Liver (tissue), 8 donors: ENCODE measurements at regions not wholly inside any gene's neighbourhood (a gene's known extent, or its start where the extent isn't known, plus 50 kb on each side); places are given as distances from the start of the nearest gene placed in this dataset.

Experiments
- DNase-seq: peaks from one replicate; pipeline ENCODE4 v3.0.0-alpha.2; 2017; ENCODE audit warnings: low spot score
- H3K27ac ChIP-seq, 2 donors: one replicate each; pipeline ENCODE4 v1.7.0; 2013; ENCODE audit warnings: inconsistent platforms in 2 of 2, low read length in 2 of 2, control low read depth in 1 of 2, low read depth in 1 of 2, mild to moderate bottlenecking in 1 of 2
- H3K27me3 ChIP-seq, 4 donors: one replicate each; pipeline versions ENCODE4 v1.6.1 to v1.7.0; 2013; ENCODE audit warnings: low read length in 3 of 4, inconsistent platforms in 1 of 4, mild to moderate bottlenecking in 1 of 4, moderate library complexity in 1 of 4; ENCODE audit not compliant: control insufficient read depth in 4 of 4, insufficient read depth in 4 of 4
- H3K36me3 ChIP-seq, 4 donors: one replicate each; pipeline versions ENCODE4 v1.6.1 to v1.7.0; 2013; ENCODE audit warnings: low read length in 3 of 4, mild to moderate bottlenecking in 3 of 4, low read depth in 1 of 4, moderate library complexity in 1 of 4; ENCODE audit not compliant: control insufficient read depth in 4 of 4, insufficient read depth in 3 of 4
- H3K4me1 ChIP-seq, 4 donors: one replicate each; pipeline versions ENCODE4 v1.6.1 to v1.7.0; 2013; ENCODE audit warnings: low read length in 3 of 4, mild to moderate bottlenecking in 3 of 4, moderate library complexity in 1 of 4; ENCODE audit not compliant: control insufficient read depth in 4 of 4, insufficient read depth in 4 of 4
- H3K4me3 ChIP-seq, 3 donors: one replicate each; pipeline versions ENCODE4 v1.6.1 to v1.7.0; 2013; ENCODE audit warnings: low read length in 3 of 3, control low read depth in 1 of 3, low read depth in 1 of 3, mild to moderate bottlenecking in 1 of 3
- H3K9ac ChIP-seq, 2 donors: one replicate each; pipeline ENCODE4 v1.7.0; 2013; ENCODE audit warnings: low read length in 2 of 2, mild to moderate bottlenecking in 2 of 2, moderate library complexity in 2 of 2, control low read depth in 1 of 2, low read depth in 1 of 2
- H3K9me3 ChIP-seq, 4 donors: one replicate each; pipeline versions ENCODE4 v1.6.1 to v1.7.0; 2013; ENCODE audit warnings: low read length in 3 of 4; ENCODE audit not compliant: control insufficient read depth in 4 of 4
- CTCF ChIP-seq: fragments of 150-350 bp; IDR thresholded peaks from 2 replicates; pipeline ENCODE4 v1.5.1; 2017; ENCODE audit warnings: improper control_type of control experiment, low read depth, low read length; ENCODE audit not compliant: missing input control
- EGR1 ChIP-seq, 2 donors: IDR thresholded peaks; 2 replicates each; pipeline ENCODE4 v1.6.1; 2016 to 2018; ENCODE audit warnings: antibody characterized with exemption in 2 of 2, low read depth in 2 of 2
- FOXA1 ChIP-seq: IDR thresholded peaks from 2 replicates; pipeline ENCODE4 v1.6.1; 2016; ENCODE audit warnings: antibody characterized with exemption
- FOXA2 ChIP-seq: IDR thresholded peaks from 2 replicates; pipeline ENCODE4 v1.6.1; 2016; ENCODE audit warnings: antibody characterized with exemption
- HNF4A ChIP-seq, 2 donors: conservative IDR thresholded peaks; 2 replicates each; pipeline ENCODE4 v1.6.1; 2016; ENCODE audit warnings: antibody characterized with exemption in 2 of 2, mild to moderate bottlenecking in 2 of 2
- HNF4G ChIP-seq: IDR thresholded peaks from 2 replicates; pipeline ENCODE4 v1.6.1; 2016; ENCODE audit warnings: antibody characterized with exemption
- JUND ChIP-seq, 2 donors: IDR thresholded peaks; 2 replicates each; pipeline ENCODE4 v1.6.1; 2016; ENCODE audit warnings: antibody characterized with exemption in 2 of 2
- NR2F2 ChIP-seq: IDR thresholded peaks from 2 replicates; pipeline ENCODE4 v1.6.1; 2016; ENCODE audit warnings: antibody characterized with exemption
- RAD21 ChIP-seq, 2 donors: IDR thresholded peaks; 2 replicates each; pipeline ENCODE4 v1.6.1; 2016; ENCODE audit warnings: antibody characterized with exemption in 2 of 2, mild to moderate bottlenecking in 2 of 2
- SP1 ChIP-seq: IDR thresholded peaks from 2 replicates; pipeline ENCODE4 v1.6.1; 2018; ENCODE audit warnings: antibody characterized with exemption, mild to moderate bottlenecking
- YY1 ChIP-seq: IDR thresholded peaks from 2 replicates; pipeline ENCODE4 v1.6.1; 2016; ENCODE audit warnings: antibody characterized with exemption, mild to moderate bottlenecking
- ZBTB33 ChIP-seq: IDR thresholded peaks from 2 replicates; pipeline ENCODE4 v1.6.1; 2016; ENCODE audit warnings: antibody characterized with exemption
- WGBS: extraction: QIAGEN DNeasy Blood & Tissue Kit; methylation state at CpG from one replicate; pipeline ENCODE4 v1.1.7; 2013; 5-methylcytosine and 5-hydroxymethylcytosine counted together
- TF ChIP-seq, protein P1 (sequence below): IDR thresholded peaks from 2 replicates; pipeline ENCODE4 v1.6.1; 2016; ENCODE audit warnings: antibody characterized with exemption, mild to moderate bottlenecking
- TF ChIP-seq, protein P2 (sequence below): IDR thresholded peaks from 2 replicates; pipeline ENCODE4 v1.6.1; 2016; ENCODE audit warnings: antibody characterized with exemption
- TF ChIP-seq, protein P3 (sequence below): IDR thresholded peaks from 2 replicates; pipeline ENCODE4 v1.6.1; 2016; ENCODE audit warnings: antibody characterized with exemption
- donor health status: healthy.
- donor health status: healthy.
- donor health status: healthy.
- donor health status: healthy.
- donor health status: healthy.

DNA sequence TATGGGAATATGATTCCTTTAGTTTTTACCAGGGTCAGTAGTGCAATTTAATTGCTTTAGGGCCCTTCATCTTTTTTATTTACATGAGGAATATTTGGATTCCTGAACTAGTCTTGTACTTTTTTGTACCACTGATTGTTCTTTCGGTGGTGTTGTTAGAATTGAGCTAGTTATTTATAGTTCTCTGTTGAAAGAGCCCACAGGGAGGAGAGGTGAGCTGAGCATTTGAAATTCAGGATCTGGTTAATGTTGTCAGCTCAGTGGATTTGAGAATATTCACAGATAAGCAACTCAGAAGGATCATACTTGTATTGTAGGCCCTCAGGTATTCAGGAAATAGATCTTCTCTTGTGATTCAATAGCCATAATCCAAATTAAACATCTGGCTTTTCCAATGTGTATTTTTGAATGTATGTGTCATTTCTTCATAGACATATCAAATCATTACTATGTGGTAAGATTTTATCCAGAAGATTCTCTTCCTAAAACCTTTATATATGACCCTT, 613.2 kb downstream of the ISL1 start:
- no peaks in the 10 kb centered on the region for H3K36me3 ChIP-seq
- DNase-seq, result no peak
- WGBS, result 60% methylated on average over 1 of the region's 1 CpG
- H3K9me3 ChIP-seq, result no peaks in the 10 kb centered on the region
- H3K4me3 ChIP-seq, result no peak overlapping the region
- TF ChIP-seq NR2F2, result no peak
- TF ChIP-seq, protein P1, sequence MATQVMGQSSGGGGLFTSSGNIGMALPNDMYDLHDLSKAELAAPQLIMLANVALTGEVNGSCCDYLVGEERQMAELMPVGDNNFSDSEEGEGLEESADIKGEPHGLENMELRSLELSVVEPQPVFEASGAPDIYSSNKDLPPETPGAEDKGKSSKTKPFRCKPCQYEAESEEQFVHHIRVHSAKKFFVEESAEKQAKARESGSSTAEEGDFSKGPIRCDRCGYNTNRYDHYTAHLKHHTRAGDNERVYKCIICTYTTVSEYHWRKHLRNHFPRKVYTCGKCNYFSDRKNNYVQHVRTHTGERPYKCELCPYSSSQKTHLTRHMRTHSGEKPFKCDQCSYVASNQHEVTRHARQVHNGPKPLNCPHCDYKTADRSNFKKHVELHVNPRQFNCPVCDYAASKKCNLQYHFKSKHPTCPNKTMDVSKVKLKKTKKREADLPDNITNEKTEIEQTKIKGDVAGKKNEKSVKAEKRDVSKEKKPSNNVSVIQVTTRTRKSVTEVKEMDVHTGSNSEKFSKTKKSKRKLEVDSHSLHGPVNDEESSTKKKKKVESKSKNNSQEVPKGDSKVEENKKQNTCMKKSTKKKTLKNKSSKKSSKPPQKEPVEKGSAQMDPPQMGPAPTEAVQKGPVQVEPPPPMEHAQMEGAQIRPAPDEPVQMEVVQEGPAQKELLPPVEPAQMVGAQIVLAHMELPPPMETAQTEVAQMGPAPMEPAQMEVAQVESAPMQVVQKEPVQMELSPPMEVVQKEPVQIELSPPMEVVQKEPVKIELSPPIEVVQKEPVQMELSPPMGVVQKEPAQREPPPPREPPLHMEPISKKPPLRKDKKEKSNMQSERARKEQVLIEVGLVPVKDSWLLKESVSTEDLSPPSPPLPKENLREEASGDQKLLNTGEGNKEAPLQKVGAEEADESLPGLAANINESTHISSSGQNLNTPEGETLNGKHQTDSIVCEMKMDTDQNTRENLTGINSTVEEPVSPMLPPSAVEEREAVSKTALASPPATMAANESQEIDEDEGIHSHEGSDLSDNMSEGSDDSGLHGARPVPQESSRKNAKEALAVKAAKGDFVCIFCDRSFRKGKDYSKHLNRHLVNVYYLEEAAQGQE, result no peak
- no peak for TF ChIP-seq SP1
- TF ChIP-seq JUND (IDR thresholded peaks at IDR 0.05), result no peak
- no peak for TF ChIP-seq CTCF
- no peak for TF ChIP-seq RAD21 (IDR thresholded peaks at IDR 0.05)
- TF ChIP-seq HNF4G, result no peak
- no peak for TF ChIP-seq HNF4A (conservative IDR thresholded peaks at IDR 0.05)
- H3K9ac ChIP-seq, result no peak overlapping the region
- no peak overlapping the region for H3K27ac ChIP-seq
- no peaks in the 10 kb centered on the region for H3K27me3 ChIP-seq
- H3K4me1 ChIP-seq, result no peaks in the 10 kb centered on the region

DNA sequence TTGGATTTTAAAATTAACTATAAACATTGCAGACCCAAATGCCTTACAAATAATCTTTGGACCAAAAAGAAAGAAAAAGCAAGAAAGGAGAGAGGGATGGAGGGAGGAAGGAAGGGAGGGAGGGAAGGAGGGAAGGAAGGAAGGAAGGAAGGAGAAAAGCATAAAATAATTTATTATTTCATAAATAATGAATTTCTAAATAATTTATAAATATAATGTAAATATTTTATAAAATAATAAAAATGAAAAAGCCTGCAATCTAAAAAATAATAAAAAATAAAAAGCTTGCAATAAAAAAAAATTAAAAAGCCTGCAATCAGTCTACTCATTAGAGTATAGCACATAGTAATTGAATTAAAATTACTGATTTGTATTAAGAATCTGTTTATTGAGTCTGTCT, 614.3 kb downstream of the ISL1 start:
- TF ChIP-seq SP1 (no peak), FOXA2 (no peak), EGR1 (IDR thresholded peaks at IDR 0.05; ENCODE audit: low read depth in 2 of 2) (no peak)
- Histone ChIP-seq H3K4me3 (no peak overlapping the region), H3K4me1 (no peaks in the 10 kb centered on the region), H3K9me3 (no peaks in the 10 kb centered on the region), H3K27me3 (no peaks in the 10 kb centered on the region), H3K9ac (no peak overlapping the region), H3K27ac (no peak overlapping the region), H3K36me3 (no peaks in the 10 kb centered on the region)
- no peak for DNase-seq

DNA sequence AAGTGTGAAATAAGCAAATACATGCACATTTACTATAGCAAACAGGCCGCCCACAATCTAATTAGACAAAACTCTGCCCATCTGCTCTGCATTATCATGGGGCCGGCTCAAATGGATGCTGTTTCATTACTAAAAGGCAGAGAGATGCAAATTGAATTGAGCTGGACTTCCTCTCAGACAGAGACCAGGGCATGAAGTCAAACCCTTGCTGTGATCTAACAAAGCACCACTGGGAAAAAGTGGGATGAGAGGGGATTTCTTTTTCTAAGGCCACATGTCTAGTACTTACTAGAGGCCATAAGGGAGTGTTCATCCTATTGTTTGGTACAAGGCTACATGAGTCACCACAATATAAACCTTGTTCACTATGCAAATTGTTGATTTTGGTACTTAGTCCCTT, 614.7 kb downstream of the ISL1 start:
- Histone ChIP-seq H3K9ac (no peak overlapping the region), H3K9me3 (no peaks in the 10 kb centered on the region), H3K4me1 (no peaks in the 10 kb centered on the region), H3K27ac (no peak overlapping the region), H3K4me3 (no peak overlapping the region), H3K36me3 (no peaks in the 10 kb centered on the region), H3K27me3 (no peaks in the 10 kb centered on the region)
- no peak for DNase-seq
- TF ChIP-seq JUND (IDR thresholded peaks at IDR 0.05), result no peak
- TF ChIP-seq RAD21 (IDR thresholded peaks at IDR 0.05), result no peak
- TF ChIP-seq CTCF, result no peak
- no peak for TF ChIP-seq FOXA1
- no peak for TF ChIP-seq HNF4G
- TF ChIP-seq ZBTB33, result no peak
- TF ChIP-seq, protein P2, sequence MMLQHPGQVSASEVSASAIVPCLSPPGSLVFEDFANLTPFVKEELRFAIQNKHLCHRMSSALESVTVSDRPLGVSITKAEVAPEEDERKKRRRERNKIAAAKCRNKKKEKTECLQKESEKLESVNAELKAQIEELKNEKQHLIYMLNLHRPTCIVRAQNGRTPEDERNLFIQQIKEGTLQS, result no peak
- no peak for TF ChIP-seq YY1
- TF ChIP-seq, protein P3, sequence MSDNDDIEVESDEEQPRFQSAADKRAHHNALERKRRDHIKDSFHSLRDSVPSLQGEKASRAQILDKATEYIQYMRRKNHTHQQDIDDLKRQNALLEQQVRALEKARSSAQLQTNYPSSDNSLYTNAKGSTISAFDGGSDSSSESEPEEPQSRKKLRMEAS, result no peak
- no peak for TF ChIP-seq SP1
- no peak for TF ChIP-seq NR2F2
- WGBS, result 86% methylated on average over 2 of the region's 2 CpGs
